Transverse colon (tissue), 3 donors: ENCODE measurements at regions not wholly inside any gene's neighbourhood (a gene's known extent, or its start where the extent isn't known, plus 50 kb on each side); places are given as distances from the start of the nearest gene placed in this dataset.

Experiments used
- CTCF ChIP-seq, 5 experiments: fragments of 200-600 bp in 3 of 5; fragments of 450-650 bp in 2 of 5; sonication (generic) in 3 of 5; IDR thresholded peaks; 1 replicate in 2 of 5; 2 replicates in 3 of 5; pipeline ENCODE4 v1.5.1; 2016 to 2017; ENCODE audit warnings: antibody characterized with exemption in 5 of 5, inconsistent platforms in 3 of 5, mild to moderate bottlenecking in 2 of 5, moderate library complexity in 1 of 5
- EP300 ChIP-seq: sonication (generic); formaldehyde crosslinking; IDR thresholded peaks from one replicate; pipeline ENCODE4 v1.6.1; 2017; ENCODE audit warnings: antibody characterized with exemption, low read depth
- POLR2A ChIP-seq: fragments of 450-650 bp; IDR thresholded peaks from one replicate; pipeline ENCODE4 v1.6.1; 2016; ENCODE audit warnings: antibody characterized with exemption, mild to moderate bottlenecking, moderate library complexity

- TF ChIP-seq CTCF (IDR thresholded peaks at IDR 0.05) (no peak), EP300 (no peak), POLR2A (no peak)
Observed at GRCh38 chr1:30615816-30616590, 107.4 kb downstream of the MATN1 start.
